GM19238 (cell line): ENCODE measurements at regions not wholly inside any gene's neighbourhood (a gene's known extent, or its start where the extent isn't known, plus 50 kb on each side); places are given as distances from the start of the nearest gene placed in this dataset.
"Not testable (repeated sequence)": the region's sequence is repeated elsewhere in the genome, so short reads cannot be mapped to it uniquely, and the experiment has no call there.

ENCODE experiments used
- DNase-seq: peaks from one replicate; pipeline ENCODE4 v3.0.0; 2011; ENCODE audit warnings: low spot score; ENCODE audit not compliant: insufficient read length

DNA sequence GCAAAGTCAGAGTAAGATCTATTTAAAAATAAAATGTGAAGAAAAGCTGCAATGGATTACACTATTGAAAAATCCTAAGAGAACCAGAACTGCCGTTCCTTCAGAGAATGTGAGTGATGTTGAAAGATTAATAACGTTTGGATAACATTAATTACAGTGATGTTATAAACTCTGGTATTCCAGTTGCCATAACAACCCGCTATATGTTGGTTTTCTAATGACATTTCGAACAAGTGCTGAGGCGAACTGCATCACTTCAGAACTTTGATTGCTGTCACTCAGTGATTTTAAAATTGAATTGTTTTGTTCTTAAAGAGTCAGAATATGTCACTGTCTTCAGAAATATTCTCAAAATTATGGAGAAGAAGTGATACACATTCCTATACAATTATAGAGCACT lies 89.4 kb upstream of the KIF2A start:
- DNase-seq: not testable (repeated sequence)

GRCh38 chr5:62217095-62217494 lies 88.9 kb upstream of the KIF2A start:
- DNase-seq: not testable (repeated sequence)

DNA sequence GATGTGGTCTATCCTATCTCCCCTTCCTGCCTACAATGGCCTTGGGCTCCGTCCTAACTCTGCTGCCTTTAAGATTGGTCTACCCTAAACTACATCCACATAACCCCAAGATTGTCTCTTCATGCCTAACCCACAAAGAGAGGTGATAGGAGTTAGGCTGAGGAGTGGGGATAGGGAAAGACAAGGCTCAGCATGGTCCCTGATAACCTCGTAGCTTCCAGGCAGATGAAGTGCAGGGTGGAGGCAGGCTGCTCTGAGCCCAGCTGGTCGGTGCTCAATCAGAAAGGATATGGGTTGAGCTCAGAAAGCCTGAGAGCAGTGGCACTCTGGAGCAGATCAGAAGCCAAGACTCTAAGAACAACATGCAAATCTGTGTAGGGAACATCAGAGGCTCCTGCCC lies 87.1 kb upstream of the KIF2A start:
- not testable (repeated sequence) for DNase-seq

- DNase-seq: not testable (repeated sequence)
Observed at GRCh38 chr5:62221881-62222280, 84.1 kb upstream of the KIF2A start.

GRCh38 chr5:62222305-62222704 lies 83.7 kb upstream of the KIF2A start:
- not testable (repeated sequence) for DNase-seq

DNA sequence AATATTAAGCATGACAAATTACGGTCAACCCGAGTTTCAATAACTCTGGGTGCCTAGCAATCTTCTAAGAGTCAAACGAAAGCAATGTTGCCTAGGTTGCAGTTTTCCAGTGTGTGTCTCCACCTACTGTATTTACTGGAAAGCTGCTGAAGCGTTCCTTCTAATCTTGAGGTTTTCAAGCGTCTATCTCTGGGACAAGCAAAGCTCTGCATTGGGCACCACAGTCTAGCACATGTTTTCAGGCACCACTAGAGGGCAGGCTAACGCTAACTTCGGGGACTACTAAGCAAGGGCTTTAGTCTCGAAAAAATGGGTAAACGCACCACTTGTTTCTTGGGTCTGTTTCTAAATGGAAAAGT lies 82.7 kb upstream of the KIF2A start:
- not testable (repeated sequence) for DNase-seq

DNA sequence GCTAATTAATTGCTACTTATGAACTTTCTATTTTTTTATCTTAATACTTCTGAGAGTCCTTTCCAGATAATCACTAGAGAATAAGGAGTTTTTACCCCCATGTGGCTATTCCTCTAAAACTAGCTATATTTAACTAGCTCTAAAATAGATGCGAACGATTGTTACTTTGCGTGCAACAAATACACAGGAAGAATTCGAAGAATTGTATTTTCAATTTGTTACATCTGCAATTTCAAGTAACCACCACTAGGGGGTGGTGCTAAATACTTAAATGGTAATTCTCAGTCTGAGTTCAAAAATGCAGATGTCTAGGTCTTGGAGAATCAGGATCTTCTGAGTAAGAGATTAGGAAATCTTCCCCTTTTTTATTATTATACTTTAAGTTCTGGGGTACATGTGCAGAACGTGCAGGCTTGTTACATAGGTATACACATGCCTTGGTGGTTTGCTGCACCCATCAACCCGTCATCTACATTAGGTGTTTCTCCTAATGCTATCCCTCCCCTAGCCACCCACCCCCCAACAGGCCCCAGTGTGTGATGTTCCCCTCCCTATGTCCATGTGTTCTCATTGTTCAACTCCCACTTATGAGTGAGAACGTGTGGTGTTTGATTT lies 80.9 kb upstream of the KIF2A start:
- DNase-seq: not testable (repeated sequence)

GRCh38 chr5:62230876-62231388 lies 75.1 kb upstream of the KIF2A start:
- DNase-seq: not testable (repeated sequence)

DNA sequence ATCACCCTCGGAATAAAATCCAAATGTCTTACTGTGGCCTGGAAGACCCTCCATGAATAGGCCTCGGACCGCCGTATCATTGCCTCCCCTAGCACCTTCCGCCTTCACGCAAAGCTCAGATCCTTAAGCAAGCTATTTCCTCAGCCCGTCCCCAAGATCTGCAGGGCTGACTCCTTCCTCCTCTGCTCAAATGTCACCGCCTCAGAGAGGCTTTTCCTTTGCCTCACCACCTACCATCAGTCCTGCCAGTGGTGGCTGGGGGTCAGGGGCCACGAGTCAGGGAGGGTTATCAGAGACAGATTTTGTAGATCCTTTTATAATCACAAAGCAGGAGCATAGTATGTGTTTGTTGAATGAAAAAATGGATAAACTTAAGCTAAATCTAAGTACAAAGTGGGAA lies 74.4 kb upstream of the KIF2A start:
- no peak for DNase-seq

DNA sequence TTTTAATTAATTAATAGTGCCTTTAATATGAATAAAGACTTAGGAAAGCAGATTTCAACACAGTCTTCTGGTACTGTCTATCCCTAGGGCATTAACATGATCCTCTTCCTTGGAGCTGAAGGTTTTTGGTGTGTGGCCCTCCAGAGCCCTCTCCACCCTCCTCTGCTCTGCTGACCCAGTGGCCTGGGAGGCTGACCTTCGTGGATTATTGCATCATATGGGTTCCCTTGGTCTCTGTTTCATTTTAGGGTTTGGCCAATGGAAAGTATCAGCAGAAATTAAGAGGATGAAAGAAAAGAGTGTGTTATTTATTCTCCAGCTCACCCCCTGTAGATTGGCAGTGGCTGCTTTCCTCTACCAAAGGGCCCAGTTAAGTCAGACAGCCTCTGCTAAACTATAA lies 73.8 kb upstream of the KIF2A start:
- DNase-seq: not testable (repeated sequence)

GRCh38 chr5:62233083-62234046 lies 72.6 kb upstream of the KIF2A start:
- not testable (repeated sequence) for DNase-seq

DNA sequence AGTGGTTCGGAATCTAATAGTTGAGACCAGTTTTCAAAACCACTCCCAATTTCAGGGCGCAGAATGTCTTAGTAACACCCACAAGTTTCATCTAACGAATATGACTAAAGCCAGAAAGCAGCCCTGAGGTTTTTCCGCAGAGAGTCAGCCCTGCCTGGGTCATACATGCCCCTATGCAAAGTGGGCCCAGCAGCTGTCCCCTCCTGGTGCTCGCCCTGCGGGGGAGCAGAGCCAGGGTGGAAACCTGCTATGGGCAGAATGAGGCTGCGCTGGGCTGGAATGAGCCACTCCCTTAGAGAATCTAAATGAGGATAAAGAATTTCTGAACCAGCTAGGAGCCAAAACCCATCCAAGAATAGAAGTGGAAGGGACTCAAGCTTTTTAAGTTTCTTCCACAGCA lies 69.4 kb upstream of the KIF2A start:
- DNase-seq: not testable (repeated sequence)

- not testable (repeated sequence) for DNase-seq
Observed at GRCh38 chr5:62237944-62238343, 68.1 kb upstream of the KIF2A start.

DNA sequence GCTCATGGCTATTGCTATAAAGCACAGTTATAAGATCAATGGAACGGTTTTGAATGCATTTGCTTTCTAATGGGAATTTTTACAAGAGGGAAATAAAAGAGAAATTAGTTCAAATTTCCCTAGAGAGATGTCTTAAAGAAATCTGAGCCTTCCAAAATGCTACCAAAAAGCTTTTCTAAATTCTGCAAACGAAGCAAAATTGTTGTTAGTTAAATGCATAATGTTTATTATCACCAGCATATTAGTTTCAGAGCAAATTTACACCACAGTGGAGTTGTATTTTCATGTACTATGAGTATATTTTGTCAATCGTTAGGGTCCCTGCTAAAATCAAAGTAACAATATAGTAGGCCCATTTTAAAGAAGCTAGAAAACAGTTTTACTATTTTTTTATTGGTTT lies 67.4 kb upstream of the KIF2A start:
- not testable (repeated sequence) for DNase-seq

GRCh38 chr5:62240494-62240893 lies 65.5 kb upstream of the KIF2A start:
- DNase-seq: not testable (repeated sequence)

- DNase-seq: not testable (repeated sequence)
Observed at GRCh38 chr5:62242000-62242399, 64.0 kb upstream of the KIF2A start.

DNA sequence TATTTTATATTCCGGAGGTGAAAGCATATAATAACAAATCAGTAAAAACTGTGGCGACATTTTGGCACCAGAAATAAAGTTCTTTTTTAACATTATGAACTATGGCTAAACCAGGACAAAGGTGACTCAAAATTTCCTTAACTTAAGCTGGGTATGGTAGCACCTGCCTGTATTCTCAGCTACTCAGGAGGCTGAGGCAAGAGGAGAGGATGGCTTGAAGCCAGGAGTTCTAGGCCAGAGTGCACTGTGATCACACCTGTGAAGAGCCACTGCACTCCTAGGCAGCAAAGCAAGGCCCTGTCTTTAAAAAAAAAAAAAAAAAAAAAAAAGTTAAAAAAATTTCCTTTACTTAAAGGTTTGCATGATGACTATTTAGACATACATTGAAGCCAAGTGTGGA lies 63.0 kb upstream of the KIF2A start:
- DNase-seq: not testable (repeated sequence)

GRCh38 chr5:62248192-62248591 lies 57.8 kb upstream of the KIF2A start:
- DNase-seq: not testable (repeated sequence)

DNA sequence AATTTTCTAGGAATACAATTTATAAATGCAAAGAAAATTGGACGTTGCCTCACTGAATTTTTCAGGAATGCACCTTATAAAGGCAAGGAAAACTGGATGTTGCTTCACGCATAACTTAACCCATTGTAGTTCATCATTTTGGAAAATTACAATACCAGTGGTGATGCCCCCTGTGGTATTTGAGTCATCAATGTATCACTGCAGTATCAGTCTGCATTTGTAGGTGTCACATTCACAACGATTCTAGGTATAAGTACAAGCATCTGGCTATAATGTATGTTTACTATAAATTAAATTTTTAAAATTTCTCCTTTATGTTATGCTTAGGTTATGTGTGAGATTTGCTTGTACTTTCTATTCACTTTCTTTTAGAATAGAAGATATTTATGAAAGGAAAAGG lies 55.9 kb upstream of the KIF2A start:
- not testable (repeated sequence) for DNase-seq

DNA sequence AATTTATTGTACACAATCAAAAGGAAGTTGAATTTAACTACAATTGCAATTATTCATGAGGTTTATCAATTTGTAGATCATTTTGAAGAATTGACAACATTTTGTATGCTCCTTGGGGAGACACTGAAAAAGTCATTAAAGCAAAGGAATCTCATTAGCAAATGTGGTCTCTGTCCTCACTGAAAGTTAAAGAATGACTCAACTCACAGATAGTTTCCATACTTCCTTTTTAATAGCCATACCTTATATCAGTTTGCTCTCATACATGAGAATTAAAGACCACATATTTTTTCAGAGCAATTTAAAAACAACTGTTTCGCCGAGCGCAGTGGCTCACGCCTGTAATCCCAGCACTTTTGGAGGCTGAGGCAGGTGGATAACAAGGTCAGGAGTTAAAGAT lies 55.1 kb upstream of the KIF2A start:
- DNase-seq: not testable (repeated sequence)

- not testable (repeated sequence) for DNase-seq
Observed at GRCh38 chr5:62252519-62252918, 53.5 kb upstream of the KIF2A start.

DNA sequence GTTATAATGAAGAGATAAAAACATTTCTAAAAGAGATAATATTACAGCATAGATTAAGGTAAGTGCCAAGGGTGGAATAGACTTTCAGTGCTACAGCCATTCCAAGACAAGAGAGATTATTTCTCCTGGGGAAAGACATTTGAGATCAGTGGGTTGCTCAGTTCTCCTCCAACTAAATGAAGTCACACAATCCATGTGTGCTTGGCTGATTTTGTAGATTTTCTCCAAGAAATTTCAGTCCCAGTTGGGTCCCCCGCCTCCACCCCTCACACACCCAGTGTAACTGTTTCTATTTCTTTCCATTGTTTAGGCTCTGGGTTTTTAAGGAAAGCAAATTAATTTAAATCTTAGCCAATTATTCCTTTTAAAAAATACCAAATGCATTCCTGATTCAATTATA lies 50.5 kb upstream of the KIF2A start:
- DNase-seq: not testable (repeated sequence)
